IPS-NIHi7 (cell line): ENCODE measurements at regions not wholly inside any gene's neighbourhood (a gene's known extent, or its start where the extent isn't known, plus 50 kb on each side); places are given as distances from the start of the nearest gene placed in this dataset.
"Not testable (repeated sequence)": the region's sequence is repeated elsewhere in the genome, so short reads cannot be mapped to it uniquely, and the experiment has no call there.

Experiments used
- DNase-seq: peaks from one replicate; pipeline ENCODE4 v3.0.0; 2012; ENCODE audit warnings: mixed read lengths; ENCODE audit errors: extremely low spot score

DNA sequence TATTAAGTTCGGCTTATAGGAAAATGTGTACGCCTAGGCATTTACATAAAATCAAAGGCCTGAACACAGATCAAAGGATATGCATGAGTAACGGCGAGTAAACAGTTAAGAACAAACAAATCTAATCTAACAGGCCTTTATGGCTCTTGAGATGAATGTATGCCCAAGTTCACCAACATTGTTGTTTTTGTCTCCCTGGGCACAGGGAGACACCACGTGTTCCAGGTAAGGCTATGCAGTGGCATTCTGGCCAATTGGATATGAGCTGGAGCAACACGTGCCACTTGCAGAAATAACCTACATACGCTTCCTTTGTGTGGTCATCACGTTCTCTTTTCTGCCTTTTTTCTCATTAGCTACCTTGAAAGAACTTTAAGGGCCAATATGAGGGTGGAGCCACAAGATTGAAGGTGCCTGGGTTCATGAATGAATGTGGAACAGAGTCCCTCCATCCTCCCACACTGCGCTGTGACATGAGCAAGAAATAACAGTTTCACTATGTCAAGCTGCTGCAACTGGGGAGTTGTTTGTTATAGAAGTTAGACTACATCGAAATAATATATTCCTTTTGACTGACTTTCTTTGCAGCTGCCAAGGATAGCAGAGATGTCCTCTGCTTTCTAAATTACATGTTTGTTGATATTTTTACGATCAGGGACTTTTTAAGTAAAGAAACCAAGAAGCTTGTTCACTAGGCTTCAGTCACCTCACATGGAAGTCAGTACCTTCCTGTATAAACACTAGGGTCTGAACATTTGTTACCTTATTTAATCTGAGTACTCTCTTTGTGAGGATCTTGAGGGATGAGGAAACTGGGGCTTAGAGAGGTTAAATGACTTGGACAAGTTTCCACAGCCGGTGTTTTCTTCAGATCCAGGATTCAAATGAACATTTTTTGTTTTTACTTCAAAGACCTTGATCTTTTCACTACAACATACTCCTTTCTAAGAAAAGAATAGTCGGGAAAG, 427.5 kb upstream of the TBL1XR1 start:
- no peak for DNase-seq

DNA sequence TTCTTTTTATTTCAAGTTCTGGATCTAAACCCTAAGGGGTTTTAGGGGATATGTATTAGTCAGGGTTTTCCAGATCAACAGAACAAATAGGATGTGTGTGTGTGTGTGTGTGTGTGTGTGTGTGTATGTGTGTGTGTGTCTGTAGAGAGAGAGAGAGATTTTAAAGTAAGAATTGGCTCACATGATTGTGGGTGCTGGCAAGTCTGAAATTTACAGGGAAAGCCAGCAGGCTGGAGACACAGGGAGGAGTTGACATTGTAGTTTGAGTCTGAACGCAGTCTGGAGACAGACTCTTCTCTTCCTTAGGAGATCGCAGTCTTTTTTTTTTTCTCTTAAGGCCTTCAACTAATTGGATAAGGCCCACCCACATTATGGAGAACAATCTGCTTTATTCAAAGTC, 428.8 kb upstream of the TBL1XR1 start:
- DNase-seq: no peak

DNA sequence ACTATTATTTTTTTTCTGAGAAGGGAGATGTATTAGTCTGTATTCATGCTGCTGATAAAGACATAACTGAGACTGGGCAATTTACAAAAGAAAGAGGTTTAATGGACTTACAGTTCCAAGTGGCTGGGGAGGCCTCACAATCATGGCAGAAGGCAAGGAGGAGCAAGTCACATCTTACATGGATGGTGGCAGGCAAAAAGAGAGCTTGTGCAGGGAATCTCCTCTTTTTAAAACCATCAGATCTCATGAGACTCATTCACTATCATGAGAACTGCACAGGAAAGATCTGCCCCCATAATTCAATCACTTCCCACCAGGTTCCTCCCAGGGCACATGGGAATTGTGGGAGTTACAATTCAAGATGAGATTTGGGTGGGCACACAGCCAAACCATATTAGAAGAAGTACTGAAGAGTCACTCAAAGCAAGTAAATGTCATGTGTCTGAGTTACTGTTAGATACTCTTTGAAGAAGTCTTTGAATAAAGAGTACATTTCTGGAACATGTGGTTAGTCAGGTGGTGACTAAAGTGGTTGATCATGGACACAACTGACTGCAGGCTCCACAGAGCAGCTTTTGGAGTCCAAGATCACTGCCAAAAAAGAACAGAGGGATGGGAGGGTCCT, 430.9 kb upstream of the TBL1XR1 start:
- DNase-seq: not testable (repeated sequence)

GRCh38 chr3:177629276-177629675, 432.0 kb upstream of the TBL1XR1 start:
- DNase-seq: no peak

- no peak for DNase-seq
Measured at GRCh38 chr3:177633671-177634207, 436.5 kb upstream of the TBL1XR1 start.

- DNase-seq: not testable (repeated sequence)
Measured at GRCh38 chr3:177635601-177636106, 438.4 kb upstream of the TBL1XR1 start.

DNA sequence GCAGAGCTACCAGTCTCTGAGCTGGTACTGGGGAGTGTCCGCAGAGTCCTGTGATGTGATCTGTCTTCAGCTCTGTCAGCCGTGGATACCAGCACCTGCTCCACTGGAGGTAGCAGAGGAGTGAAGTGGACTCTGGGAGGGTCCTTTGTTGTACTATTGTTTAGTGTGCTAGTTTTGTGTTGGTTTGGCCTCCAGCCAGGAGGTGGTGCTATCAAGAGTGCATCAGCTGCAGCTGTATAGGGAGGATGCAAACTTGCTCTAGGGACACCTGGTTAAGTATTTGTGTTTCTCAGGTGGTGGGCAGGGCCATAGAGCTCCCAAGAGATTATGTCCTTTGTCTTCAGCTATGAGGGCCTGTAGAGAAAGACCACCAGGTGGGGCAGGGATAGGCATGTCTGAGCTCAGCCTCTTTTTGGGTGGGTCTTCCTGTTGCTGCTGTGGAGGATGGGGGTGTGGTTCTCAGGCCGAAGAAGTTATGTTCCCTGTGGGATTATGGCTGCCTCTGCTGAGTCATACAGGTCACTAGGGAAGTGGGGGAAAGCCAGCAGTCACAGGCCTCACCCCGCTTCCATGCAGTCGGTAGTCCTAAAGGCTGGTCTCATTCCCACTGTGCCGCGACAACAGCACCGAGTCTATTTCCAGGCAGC, 443.2 kb upstream of the TBL1XR1 start:
- DNase-seq: no peak

- DNase-seq: no peak
Measured at GRCh38 chr3:177641206-177641605, 443.9 kb upstream of the TBL1XR1 start.

- DNase-seq: no peak
Measured at GRCh38 chr3:177642042-177642803, 444.9 kb upstream of the TBL1XR1 start.

- DNase-seq: no peak
Measured at GRCh38 chr3:177642804-177643125, 445.5 kb upstream of the TBL1XR1 start.

GRCh38 chr3:177646749-177647148, 449.5 kb upstream of the TBL1XR1 start:
- DNase-seq: no peak

DNA sequence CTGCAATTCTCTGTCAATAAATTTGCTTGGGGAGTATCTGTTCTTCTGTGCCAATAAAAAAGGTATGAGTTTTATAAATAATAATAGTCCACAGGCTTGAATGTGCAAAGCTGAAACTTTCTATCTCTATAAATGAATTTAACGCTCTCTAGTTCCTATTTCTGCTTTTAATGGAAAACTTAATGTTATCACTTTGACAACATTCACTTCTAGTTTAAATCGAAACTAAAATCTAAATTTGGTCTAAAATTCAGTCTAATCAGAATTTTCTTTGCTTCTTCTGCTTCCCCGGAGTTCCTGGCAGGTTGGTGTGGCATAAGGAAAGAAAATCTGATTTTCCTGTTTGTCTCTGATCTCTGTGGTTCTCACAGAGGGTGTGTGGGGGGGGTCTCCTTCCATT, 450.1 kb upstream of the TBL1XR1 start:
- no peak for DNase-seq

DNA sequence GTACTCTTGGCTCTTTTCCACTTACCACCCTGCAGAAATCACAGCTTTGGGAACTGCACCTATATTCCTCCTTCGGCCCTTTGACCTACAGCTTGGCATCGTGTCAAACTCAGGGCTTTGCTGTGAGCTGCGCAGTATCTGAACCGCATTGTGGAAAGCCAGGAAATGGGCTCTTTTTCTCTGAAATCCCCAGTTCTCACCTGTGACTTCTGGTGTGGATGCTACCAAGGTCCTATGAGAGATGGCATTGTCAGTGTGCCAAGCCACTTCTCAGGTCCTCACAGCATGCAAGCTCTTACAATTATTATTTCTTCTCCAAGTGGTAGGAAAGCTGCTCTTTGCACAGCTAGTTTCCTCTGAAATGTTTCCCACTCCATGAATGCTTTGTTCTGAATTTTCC, 450.6 kb upstream of the TBL1XR1 start:
- DNase-seq: no peak

DNA sequence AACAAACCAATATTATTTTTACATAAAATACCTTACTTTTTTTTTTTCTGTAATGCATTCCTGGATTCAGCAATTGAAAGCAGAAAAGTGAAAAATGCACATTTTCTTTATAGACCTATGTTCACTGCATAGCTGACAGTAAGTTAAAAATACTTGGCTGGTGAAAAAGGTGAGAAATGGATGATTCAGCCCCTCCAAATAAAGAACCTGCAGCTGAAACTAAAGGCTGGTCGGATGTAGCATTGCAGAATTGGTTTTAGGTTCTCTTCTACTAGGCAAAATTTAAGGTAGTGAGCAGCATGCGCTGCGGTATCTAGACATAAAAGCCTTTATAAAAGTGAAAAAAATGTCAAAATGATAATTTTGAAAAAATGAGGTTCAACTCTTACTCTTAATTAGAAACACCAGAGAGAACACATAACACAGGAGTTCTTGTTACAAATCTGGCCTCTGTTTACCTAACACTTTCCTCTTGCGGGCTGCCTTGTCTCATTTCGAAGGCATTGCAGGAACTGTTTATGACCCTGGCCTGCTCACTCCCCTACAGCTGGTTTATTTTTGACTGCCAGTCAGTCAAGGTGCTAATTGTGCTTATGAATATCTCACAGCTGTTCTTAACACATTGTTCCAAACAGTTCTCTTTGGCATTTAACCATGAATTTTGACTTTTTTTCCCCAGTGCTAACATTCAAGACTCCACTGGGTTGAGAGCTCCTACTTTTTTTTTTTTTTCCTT, 455.4 kb upstream of the TBL1XR1 start:
- DNase-seq: no peak

- no peak for DNase-seq
Measured at GRCh38 chr3:177657243-177657642, 460.0 kb upstream of the TBL1XR1 start.

DNA sequence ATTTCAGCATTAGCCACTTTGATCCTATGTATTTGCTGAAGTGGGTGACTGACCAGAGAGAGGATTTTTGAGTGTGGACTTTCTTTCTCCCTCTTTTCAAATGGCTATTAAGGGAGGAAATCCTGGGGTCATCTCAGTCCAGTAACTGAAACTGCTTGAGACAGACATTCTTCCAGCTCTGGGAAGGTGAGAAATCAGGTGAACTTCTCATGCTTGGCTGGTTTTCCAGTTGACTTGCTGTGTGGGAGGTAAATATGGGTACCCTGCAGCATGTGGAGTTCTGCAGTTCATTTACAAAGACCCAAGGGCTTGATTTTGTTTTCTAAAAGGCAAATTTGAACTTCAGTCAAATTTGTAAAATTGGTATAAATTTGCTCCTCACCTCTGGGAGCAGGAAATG, 461.1 kb upstream of the TBL1XR1 start:
- DNase-seq: no peak

- DNase-seq: not testable (repeated sequence)
Measured at GRCh38 chr3:177664380-177665103, 467.3 kb upstream of the TBL1XR1 start.

- DNase-seq: no peak
Measured at GRCh38 chr3:177665122-177665808, 468.0 kb upstream of the TBL1XR1 start.

DNA sequence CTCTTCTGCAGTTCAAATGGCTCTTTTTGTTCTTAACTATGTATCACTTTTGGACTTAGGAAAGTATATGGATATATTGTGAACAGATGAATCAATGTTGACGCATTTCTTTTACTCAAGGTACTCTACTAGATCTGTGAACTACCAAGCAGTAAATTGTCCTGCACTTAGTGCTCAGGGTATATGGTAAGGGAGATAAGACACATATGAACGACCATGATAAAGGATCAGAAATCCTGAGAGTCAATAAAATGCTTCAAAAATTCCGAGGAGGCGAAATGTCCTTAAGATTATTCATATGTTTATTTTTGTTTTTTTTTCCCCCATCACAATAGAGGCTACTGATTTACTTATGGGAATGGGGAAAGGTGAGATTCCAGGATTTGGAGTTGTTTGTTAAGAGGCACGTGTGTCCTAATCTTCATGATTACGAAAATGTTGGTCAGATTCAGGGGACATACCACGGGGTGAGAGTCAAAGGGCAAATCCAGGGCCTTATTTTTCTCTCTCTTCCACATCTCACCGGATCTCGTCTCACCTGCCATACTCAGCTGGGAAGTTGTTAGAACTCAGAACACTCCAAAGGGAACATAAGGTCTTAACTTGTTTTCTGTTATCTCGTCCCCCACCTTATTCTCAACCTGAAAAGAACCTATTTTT, 475.1 kb upstream of the TBL1XR1 start:
- no peak for DNase-seq
